Retina (tissue), 1 donor: ENCODE measurements at regions not wholly inside any gene's neighbourhood (a gene's known extent, or its start where the extent isn't known, plus 50 kb on each side); places are given as distances from the start of the nearest gene placed in this dataset.
"Not testable (repeated sequence)": the region's sequence is repeated elsewhere in the genome, so short reads cannot be mapped to it uniquely, and the experiment has no call there.

Experiments used
- DNase-seq: peaks from one replicate; pipeline ENCODE4 v3.0.0-alpha.2; 2016

DNA sequence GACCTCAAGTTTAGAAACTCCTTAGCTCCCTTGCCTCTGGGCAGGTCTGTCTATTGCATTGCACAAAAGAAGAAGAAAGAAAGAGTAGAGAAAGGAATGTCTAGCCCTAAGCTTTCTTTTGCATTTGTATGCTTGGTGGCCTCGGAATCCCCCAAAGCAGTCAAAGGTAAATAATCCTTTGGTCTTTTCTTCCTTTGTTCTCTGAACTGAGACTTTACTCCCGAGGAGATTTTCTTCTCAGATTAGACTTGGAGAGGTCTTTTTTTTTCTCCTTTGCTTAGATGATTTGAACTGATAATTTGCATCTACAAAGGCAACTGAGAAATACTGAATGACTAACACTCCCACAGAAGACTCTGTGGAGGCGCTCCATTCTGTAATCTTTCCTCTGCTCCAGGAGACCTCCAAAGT lies 93.2 kb downstream of the AKR1D1 start:
- DNase-seq, result peak; percentile 20

DNA sequence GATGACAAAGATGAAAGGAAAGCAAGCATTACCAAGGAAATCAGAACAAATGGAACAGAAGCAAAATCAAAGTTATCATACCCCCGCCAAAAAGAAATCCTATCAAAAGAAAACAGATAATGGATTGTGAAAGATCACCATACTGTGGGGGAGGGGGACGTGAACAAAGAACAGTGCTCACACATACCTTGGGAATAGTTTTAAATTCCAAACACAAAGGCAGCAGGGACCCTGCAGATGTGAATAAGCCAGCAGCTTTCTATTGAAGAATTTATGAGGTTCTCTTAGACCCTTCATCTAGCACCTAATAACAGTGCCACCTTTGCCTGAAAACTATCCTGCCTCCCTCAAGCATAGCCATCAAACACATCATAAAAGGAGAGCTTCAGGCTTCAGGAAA lies 94.0 kb downstream of the AKR1D1 start:
- peak; percentile 34 for DNase-seq

DNA sequence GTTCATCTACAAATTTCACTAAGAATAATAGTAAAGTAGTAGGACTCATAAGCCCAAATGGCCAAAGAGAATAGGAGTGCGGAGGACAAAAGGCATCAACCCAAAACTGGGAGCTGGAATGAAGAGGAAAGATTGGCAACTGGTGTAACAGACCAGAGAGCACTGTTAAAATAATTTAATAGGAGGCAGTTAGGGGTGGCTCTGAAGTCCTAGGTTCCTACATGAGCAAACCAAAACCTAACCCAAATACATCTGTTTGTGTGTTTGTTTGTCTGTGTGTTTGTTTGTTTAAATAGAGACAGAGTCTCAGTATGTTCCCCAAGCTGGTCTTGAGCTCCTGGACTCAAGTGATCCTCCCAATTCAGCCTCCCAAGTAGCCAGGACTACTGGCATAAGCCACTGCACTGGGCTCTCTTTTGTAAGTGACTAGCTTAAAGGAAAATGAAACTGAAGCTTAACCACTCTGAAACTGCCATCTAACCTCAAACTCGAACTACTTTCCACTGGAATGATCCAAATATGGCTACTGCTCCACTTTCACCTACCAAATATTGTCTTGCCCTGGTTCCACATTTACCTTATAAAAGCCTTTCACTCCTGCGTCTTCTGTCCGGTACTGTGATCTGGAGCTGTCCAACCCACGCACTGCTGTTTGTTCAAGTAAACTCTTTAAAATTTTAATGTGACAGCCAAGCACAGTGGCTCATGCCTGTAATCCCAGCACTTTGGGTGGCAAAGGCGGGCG lies 94.9 kb downstream of the AKR1D1 start:
- DNase-seq, result no peak

DNA sequence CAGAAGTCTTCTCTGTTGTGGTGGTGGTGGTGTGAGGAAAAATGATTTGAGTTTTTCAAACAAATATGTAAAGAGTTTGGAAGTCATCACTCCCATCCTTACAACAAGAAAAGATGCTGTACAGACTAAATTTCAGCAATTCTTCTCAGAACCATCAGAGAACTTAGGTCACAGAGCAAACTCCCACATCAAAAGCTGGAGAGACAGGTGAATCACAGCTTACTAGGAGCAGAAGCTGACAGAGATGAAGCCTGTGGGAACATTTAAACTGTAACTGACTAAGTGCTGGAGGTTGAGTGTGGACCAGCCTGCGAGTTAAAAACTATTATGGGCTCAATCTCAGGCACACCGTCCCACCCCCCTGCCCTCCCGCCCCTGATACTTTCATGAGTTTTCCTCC lies 97.3 kb downstream of the AKR1D1 start:
- no peak for DNase-seq

DNA sequence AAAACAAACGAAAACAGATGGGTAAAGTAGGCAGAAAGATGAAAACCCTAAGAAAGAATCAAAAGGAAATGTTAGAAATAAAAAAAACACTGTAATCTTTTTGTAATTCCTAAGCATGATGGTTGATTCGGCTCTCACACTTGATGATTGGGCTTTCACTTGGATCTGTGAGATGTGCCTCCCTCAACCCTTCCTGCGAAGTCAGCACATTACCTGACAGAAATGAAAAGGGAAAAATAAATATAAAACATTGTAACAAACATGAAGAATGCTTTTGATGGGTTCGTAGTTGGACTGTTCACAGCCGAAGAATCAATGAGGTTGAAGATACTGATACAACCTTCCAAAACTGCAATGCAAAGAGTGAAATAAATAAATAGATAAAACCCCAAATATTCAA lies 99.8 kb downstream of the AKR1D1 start:
- DNase-seq, result no peak

DNA sequence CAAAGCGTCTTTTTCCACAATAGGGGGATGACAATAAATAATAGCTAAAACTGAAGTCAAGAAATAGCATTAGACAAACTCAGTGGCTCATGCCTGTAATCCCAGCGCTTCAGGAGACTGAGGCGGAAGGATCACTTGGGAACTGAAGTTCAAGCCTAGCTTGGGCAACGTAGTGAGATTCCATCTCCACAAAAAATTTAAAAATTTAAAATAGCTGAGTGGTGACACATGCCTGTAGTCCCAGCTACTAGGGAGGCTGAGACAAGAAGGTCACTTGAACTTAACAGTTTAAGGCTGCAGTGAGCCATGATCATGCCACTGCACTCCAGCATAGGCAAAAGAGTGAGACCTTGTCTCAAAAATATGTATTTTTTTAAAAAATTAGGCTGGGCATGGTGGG lies 107.9 kb downstream of the AKR1D1 start:
- DNase-seq, result no peak

DNA sequence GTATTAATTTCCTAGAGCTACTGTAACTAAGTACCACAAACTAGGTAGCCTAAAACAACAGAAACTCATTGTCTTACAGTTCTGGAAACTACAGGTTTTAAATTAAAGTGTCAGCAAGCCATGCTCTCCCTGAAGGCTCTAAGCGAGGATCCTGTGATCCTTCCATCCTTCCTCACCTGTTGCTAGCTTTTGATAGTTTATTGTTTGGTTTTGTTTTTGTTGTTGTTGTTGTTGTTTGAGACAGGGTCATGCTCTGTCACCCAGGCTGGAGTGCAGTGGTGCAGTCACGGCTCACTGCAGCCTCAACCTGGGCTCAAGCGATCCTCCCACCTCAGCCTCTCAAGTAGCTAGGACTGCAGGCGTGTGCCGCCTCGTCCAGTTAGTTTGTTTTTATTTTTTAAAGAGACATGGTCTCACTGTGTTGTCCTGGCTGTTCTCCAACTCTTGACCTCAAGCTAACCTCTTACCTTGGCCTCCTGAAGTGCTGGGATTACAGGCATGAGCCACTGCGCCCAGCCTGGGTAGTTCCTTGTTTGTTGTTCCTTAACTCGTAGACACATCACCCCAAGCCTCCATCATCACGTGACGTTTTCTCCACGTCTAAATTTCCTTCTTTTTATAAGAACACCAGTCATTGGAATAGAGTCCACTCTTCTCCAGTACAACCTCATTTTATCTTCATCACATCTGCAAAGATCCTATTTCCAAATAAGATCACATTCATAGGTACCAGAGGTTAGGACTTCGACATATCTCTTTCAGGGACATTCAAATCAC lies 109.1 kb downstream of the AKR1D1 start:
- DNase-seq, result no peak

DNA sequence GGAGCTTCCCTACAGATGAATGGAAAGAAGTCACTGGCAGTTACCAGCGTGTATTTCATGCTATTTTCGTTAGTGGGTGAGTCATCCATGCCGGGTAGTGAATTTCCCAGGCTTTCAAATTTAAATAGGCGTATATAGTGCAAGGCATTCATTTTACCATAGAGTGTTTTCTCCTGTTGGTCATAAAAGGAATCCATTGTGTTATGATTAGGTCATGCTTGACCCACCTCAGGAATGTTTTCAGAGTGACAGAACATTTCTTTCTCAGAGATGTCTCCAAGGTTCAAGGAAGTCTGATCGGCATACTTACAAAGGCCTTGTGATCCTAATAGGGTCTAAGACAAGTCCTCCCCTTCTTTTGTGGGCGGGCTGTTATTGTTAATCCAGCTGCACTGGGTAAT lies 110.7 kb downstream of the AKR1D1 start:
- no peak for DNase-seq

GRCh38 chr7:138188290-138188858 lies 112.1 kb downstream of the AKR1D1 start:
- no peak for DNase-seq

DNA sequence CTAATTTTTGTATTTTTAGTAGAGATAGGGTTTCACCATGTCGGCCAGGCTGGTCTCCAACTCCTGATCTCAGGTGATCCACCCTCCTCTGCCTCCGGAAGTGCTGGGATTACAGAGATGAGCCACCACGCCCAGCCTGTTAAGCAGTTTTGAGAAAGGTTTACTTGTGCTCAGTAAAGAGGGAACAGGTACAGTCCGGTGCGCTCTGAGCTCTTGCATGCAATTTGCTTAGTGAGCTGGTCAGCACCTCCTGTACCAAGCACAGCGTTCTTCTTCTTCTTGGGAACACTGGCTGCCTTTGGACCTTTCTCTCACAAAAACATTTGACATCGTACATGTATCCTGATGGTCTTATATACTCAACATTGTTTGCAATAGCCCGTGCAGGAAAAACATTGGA lies 118.3 kb downstream of the AKR1D1 start:
- DNase-seq, result no peak

DNA sequence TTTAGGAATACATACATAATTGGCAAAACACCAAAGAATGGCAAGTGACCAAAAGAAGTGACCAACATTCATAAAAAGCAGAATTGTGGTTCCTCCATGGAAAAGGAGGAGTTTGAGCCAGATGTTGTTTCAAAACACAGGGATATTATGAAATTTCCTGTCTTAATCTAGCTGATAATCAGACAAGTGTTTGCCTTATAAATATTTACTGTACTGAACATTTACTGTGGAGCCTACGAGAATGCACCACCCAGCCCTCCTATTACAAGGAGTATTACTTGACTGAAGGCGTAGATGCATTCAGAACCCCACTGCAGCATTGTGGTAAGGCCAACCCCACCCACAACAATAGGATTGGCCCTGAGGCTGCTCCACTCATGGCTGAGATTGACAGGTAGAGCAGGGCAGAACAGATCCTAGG lies 118.9 kb downstream of the AKR1D1 start:
- no peak for DNase-seq

DNA sequence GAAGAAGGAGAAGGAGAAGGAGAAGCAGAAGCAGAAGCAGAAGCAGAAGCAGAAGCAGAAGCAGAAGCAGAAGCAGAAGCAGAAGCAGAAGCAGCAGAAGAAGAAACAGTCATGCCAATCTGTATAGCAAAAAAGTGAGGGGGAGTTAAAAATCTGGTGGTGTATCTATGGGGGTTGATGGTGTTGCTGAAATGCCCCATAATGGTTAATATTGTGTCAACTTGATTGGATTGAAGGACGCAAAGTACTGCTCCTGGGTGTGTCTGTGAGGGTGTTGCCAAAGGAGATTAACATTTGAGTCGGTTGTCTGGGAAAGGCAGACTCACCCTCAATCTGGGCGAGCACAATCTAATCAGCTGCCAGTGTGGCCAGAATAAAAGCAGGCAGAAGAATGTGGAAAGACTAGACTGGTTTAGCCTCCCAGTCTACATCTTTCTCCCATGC lies 120.3 kb downstream of the AKR1D1 start:
- not testable (repeated sequence) for DNase-seq

- DNase-seq, result no peak
These were observed 121.0 kb downstream of the AKR1D1 start for GRCh38 chr7:138196971-138197896.

DNA sequence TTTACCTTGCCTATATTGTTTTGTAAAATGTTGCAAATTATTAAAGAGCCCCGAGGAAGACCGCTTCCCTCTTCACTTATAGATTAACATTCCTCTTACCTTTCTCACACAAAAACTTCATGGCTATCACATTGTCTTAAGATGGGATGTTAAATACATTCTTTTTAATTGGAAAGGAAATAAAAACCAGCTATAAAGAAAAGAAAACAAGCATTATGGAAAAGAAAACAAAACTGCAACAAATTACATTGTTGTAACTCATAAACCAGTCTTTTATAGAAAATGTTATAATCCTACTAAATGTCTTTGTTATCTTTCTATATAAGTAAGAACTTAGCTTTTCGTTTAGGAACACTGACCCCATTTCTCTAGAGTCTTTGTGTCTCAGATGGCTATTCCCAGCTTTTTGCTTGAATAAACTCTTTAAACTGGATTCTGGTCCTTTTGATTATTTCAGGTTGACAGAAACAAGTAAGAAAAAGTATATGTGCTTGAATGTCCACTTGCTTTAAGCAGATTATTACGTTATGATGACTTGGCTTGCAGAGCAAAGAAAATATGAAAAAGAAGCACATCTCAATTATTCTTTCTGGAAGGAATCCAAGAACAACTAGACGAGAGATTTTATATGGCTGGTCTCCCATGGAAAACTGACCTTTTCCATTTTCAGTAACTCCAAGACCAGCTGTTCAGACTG lies 128.2 kb downstream of the AKR1D1 start:
- no peak for DNase-seq

DNA sequence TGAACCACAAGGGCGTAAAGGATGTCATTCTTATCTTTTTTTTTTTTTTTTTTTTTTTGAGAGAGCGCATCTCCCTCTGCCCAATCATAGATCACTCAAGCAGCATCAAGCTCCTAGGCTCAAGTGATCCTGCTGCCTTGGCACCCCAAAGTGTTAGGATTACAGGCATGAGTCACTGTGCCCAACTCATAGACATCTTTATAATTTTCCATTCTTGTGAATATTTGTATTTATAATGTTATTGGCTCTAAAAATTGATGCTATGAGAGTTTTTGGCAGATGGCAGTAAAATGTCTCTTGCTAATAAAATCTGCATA lies 128.7 kb downstream of the AKR1D1 start:
- peak; percentile 28 for DNase-seq

GRCh38 chr7:138205614-138206150 lies 129.4 kb downstream of the AKR1D1 start:
- no peak for DNase-seq

DNA sequence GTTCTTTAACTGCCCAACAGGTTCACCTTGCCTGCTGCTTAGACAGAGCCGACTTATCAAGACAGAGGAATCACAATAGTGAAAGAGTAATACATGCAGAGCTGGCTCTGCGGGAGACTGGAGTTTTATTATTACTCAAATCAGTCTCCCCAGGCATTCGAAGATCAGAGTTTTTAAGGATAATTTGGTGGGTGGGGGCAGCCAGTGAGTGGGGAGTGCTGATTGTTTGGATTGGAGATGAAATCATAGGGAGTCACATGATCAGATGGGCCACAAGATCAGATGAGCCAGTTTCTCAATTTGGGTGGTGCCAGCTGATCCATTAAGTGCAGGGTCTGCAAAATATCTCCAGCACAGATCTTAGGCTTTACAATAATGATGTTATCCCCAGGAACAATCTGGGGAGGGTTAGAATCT lies 131.3 kb downstream of the AKR1D1 start:
- DNase-seq, result no peak

GRCh38 chr7:138208142-138208570 lies 131.9 kb downstream of the AKR1D1 start:
- DNase-seq, result no peak

DNA sequence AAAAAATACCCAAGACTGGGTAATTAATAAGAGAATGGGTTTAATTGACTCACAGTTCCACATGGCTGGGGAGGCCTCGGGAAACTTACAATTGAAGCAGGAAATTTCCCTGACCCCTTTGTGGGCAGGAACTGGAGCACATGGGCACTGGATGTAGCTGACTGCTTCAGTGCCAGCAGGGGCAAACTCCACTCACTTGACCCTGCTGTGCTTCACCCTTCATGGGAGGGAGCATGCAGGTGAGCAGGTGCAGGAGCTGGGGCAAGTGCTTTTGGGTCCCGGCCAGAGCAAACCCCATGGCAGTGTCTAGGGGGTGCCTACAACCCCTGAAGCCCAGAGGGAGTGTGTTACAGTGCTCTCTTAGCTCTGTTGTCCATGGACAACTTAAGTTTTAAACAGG lies 132.6 kb downstream of the AKR1D1 start:
- DNase-seq, result no peak

DNA sequence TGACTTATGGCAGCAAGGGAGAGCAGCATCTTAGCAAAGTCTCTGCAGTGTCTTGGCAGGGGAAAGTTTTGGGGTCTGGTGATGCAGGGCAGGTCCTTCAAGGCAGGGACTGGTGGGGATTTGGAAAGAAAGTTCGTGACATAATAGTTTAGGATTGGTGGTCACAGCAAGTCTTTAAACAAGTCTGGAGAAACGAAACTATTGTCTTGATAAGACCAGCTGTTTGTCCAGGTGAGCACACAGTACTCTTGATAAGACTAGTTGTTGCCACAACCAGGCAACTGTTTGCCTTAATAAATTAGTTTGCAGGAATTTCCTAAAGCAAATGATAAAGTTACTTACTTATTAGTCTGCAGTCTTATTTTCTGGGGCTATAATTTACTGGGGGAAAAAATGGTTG lies 136.1 kb downstream of the AKR1D1 start:
- DNase-seq, result no peak

- no peak for DNase-seq
These were observed 138.7 kb downstream of the AKR1D1 start for GRCh38 chr7:138214926-138215325.

DNA sequence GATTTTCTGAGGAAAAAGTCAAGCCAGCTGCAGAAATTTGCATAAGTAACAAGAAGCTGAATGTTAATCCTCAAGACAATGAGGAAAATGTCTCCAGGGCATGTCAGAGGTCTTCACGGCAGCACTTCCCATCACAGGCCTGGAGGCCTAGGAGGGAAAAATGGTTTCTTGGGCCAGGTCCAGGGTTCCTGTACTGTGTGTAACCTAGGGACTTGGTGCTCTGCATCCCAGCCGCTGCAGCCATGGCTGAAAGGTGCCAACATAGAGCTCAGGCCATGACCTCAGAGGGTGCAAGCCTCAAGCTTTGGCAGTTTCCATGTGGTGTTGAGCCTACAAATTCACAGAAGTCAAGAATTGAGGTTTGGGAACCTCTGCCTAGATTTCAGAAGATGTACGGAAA lies 144.1 kb downstream of the AKR1D1 start:
- not testable (repeated sequence) for DNase-seq
